ENCODE measurements at regions not wholly inside any gene's neighbourhood (a gene's known extent, or its start where the extent isn't known, plus 50 kb on each side); places are given as distances from the start of the nearest gene placed in this dataset.

- no peak overlapping the region for H3K4me3 ChIP-seq (replicated peaks; ENCODE audit: low read depth, low read length)
- DNase-seq (ENCODE audit: extremely low read depth, low read depth) = no peak
- no peak for TF ChIP-seq CTCF (IDR thresholded peaks at IDR 0.05; ENCODE audit: low read depth, low read length, missing control alignments)
These were observed 645.9 kb downstream of the PCDH7 start for GRCh38 chr4:31366041-31366440.

DNA sequence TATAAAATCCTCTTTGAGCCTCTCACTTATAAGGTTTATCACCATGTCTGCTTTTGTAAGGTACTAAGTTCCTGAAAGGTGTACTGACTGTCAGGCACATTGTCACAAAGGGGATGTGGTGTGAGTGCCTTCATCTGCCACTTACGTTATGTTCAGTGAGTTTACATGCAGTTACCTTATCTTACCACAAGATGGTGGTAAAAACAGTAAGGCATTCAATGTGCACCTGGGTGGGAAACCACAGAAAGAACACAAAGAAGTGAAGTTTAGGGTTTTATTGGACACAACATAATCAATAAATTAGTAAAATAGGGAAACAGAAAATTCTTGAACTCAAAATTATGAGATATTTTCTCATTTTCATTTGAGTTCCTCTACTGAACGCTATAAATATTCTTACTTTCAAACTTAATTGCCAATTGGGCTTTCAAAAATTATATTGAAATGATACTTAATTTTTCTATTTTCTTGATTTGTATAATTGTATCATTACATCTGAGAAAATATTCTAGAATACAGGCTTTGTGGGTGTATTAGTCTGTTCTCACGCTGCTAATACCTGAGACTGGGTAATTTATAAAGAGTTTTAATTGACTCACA lies 650.8 kb downstream of the PCDH7 start:
- DNase-seq (ENCODE audit: extremely low read depth, low read depth) = peak; percentile 9
- TF ChIP-seq CTCF (IDR thresholded peaks at IDR 0.05; ENCODE audit: low read depth, low read length, missing control alignments) = peak; percentile 52
- H3K4me3 ChIP-seq (replicated peaks; ENCODE audit: low read depth, low read length) = no peak overlapping the region

DNA sequence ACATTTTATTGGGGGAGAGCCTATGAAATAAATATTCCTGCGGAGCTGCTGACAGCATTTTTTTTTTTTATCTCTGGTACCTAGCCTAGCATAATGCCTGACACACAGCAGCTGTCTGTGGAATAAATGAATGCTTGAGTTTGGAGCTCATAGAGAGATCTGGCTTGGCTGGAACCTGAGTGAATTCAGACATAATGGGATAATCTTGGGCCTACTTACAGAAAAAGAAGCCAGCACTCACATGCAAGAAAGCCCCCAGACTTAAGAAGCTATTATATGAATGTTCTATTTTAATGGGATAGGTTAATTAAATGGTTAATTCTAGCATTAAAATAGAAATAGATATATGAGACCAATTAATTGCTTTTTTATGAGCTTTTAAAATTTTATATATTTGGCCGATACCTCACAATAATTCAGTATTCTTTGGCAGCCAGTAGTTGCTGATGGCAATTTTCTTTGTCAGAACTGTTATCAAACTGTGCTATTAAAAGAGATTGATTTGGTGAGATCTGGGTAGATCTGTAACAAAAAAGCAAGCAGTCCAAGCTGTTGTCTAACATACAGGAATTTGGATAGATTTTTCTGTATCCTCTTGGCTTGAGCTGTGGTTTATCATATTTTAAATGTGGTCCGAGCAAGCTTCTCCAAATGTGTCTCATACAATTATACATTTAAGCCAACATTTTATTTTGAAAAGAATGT lies 654.2 kb downstream of the PCDH7 start:
- TF ChIP-seq CTCF (IDR thresholded peaks at IDR 0.05; ENCODE audit: low read depth, low read length, missing control alignments) = no peak
- no peak for DNase-seq (ENCODE audit: extremely low read depth, low read depth)
- H3K4me3 ChIP-seq (replicated peaks; ENCODE audit: low read depth, low read length) = no peak overlapping the region

DNA sequence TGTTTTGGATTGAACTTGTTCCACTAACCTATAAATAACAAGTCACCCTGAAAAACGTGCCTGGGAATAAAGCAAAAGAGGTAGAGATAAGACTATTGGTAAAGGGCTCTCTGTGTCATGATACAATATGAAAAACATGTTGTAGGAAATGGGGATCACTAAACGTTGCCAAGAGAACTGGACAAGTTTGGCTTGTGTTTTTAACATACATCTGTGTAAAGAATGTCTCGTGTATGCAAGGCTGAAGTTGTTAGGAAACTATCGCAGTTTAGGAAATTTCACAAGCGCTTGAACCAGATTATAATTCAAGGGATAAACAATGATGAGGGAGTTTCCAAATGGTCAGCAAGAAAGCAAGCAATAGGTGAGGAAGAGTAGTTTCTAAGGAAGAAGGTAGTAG lies 655.8 kb downstream of the PCDH7 start:
- TF ChIP-seq CTCF (IDR thresholded peaks at IDR 0.05; ENCODE audit: low read depth, low read length, missing control alignments) = no peak
- no peak for DNase-seq (ENCODE audit: extremely low read depth, low read depth)
- no peak overlapping the region for H3K4me3 ChIP-seq (replicated peaks; ENCODE audit: low read depth, low read length)

- no peak overlapping the region for H3K4me3 ChIP-seq (replicated peaks; ENCODE audit: low read depth, low read length)
- TF ChIP-seq CTCF (IDR thresholded peaks at IDR 0.05; ENCODE audit: low read depth, low read length, missing control alignments) = no peak
- no peak for DNase-seq (ENCODE audit: extremely low read depth, low read depth)
These were observed 659.2 kb downstream of the PCDH7 start for GRCh38 chr4:31379364-31379763.

DNA sequence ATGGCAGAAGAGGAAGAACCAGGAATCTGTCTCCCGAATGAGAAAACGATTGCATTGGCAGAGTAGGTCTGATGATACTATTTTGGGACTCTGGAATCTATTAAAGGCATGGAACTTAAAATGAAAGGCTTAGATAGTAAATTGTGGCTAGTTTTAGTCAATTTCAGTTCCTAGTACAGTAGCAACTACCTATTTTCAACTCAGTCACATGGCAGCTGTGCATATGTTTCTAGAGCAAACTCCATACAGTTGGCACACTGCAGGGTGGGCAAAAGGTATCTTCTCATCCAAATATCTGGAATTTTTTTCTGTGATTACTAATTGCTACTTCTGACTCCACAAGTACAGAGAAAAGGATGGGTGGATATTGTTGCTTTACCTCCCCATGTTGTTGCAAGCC lies 663.6 kb downstream of the PCDH7 start:
- TF ChIP-seq CTCF (IDR thresholded peaks at IDR 0.05; ENCODE audit: low read depth, low read length, missing control alignments) = no peak
- DNase-seq (ENCODE audit: extremely low read depth, low read depth) = no peak
- H3K4me3 ChIP-seq (replicated peaks; ENCODE audit: low read depth, low read length) = no peak overlapping the region

Measured in HFF-Myc (cell line).